SIG-M5 treated with dmso at 0.1 percent for 504 hours (cell line): ENCODE measurements at regions not wholly inside any gene's neighbourhood (a gene's known extent, or its start where the extent isn't known, plus 50 kb on each side); places are given as distances from the start of the nearest gene placed in this dataset.
"Not testable (repeated sequence)": the region's sequence is repeated elsewhere in the genome, so short reads cannot be mapped to it uniquely, and the experiment has no call there.

Experiments used
- DNase-seq: peaks from one replicate; lab custom pipeline; 2025; ENCODE audit not compliant: unreplicated experiment; lab: John Stamatoyannopoulos, UW

DNA sequence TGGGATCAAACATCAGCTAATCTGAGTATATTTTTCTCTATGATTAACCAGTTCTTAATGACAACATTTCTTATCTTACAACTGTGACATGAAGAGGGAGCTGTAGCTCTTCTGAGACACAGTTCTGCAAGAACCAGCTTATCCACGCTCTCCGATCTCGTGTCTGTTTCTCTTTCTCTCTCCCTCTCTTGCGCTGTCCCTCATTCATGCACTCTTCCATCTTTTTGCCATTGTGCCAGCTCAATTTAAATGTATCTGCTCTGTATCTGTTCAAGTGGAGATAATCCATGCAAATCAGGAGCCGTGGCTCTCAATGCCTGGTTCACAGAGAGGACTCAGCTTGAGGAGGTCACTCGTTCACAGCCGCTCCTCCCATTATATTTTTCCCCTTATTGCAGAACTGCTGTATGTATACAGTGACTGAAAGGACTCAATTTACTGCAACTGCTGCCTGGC, 494.7 kb upstream of the ADGRL2 start:
- DNase-seq: no peak

DNA sequence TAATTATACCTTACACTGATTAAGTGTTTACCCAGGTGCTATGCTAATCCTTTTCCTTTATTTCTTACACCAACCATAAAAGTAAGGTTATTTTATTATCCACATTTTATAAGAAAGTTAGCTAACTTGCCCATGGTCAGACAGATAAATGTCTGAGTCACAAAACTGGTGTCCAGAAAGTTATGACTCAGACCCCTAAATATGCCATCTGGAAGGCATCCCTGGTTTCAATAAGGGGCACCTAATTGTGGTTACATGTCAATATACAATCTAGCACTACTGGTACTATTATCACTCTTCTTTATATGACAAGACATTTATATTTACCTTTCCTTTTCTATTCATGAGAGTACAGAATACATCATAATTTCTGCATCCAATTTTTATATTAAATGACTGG, 496.5 kb upstream of the ADGRL2 start:
- DNase-seq: no peak

DNA sequence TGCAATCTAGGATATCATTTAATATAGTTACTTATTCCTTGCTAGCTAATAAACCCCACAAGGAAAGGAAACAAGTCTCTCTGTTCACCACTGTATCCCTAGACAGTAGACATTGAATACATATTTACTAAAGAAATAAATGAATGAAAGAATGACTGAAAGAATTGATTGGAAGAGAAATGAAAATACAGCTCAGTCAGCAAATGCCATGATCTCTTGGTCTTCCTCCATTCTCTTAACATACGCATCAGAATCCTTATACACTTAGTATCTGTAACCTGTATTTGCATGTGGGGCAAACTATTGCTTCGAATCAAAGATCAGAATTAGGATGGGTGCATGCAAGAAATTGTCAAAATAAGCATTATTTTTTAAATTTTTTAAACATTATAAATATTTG, 500.8 kb upstream of the ADGRL2 start:
- DNase-seq: no peak

DNA sequence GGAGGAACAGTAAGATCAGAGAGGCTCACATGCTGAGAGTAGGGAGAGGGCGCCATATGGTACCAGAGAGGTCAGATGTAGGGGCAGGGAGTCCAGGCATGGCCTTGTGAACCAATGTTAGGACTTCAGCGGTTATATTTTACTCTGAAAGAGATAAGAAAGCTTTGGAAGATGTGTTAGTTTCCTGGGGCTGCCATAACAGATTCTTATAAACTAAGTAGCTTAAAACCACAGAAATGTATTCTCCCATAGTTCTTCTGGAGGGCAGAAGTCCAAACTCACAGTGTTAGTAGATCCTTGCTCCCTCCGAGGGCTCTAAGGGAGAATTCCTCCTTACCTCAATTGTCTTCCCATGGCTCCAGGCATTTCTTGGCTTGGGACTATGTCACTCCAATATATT, 502.5 kb upstream of the ADGRL2 start:
- no peak for DNase-seq

DNA sequence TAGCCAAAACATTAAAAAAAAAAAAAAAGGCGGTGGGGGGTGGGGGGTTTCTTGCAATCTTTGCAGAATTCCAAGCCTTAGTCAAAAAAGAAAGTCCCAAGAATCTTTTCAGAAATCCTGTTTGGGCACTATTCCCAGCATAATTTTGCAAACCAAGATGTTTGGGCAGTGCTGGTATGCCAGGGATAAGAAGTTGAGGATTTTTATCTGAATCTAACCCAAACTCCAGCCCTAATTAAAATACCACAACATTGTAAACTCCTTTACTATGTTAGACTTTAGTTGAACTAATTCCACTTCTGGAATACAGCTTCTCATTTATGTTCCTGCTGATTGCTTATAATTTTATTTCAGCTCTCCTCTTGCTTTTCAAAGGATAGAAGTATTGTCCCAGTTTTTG, 504.1 kb upstream of the ADGRL2 start:
- no peak for DNase-seq

DNA sequence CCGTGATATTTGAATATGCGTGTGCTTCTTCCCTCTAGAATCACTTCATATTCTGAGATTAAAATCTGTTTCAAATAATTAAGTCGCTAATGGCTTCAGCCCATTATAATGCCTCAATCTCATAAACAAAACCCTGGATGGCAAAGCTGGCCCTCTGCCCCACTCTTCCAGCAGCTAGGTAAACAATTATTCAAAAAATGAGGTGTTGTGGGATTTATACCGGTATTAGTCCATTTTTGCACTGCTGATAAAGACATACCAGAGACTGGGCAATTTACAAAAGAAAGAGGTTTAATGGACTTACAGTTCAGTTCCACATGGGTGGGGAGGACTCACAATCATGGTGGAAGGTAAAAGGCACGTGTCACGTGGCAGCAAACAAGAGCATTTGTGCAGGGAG, 510.4 kb upstream of the ADGRL2 start:
- DNase-seq: no peak

DNA sequence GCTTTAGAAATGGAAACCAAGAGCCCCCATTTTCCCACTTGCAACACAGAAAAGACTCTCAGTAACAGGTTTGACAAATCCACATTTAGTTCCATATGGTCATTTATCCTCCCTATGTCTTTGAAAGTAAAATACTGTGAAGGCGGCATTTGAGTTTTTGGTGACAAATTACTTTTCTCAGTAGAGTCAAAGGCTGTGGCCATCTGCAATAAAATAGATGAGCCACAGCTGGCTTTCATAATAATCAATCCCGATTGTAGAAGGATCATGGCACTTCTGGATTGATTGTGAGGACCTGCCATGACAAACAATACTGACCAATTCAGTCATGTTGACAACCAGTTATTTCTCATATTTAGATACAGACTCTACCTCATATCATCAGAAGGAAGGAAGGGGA, 512.0 kb upstream of the ADGRL2 start:
- no peak for DNase-seq

DNA sequence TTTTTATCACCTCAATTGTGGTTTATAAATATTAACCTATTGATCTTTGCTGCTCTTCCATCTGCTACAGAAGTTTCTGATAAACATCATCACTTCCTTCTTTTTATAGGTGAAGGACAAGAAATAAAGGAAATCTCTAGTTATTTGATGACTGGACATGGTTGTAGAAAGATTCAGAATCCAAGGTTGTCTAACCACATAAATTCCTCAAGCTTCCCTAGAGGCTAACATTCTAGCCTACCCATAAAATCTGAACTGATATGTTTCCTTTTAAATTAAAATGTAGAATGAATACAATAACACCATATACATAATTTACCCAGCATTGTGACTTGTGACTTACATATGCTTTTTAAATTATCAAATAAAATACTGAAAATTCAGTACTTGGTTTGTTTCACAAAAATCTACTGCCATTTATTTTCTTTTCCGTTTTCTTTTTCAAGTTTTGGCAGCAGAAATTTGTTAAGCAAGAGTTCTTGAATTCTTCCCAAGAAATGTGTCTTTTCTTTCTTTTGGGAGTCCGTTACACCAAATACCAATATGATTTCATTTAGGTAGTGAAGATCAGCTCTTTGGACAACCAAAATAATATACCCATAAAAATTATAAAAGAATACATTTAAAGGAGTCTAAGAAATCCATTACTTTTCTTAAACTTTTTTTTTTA, 513.2 kb upstream of the ADGRL2 start:
- DNase-seq: no peak

DNA sequence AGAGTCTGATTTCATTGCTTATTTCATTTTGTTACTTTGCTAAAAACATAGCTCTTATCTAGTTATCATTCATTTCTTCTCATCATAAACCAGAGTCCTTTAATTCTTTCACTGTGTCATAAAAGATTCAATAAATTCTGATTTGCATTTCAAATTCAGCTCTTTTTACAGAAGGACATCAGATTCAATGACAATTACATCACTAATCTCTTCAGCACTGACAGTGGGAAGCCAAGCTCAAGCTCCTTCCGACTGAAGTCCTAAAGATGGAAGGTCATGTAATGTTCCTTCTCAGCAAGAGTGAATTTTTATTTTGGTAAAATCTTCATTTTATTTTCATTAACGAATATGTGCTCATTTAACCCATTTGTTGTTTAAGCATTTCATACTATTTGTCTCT, 530.7 kb upstream of the ADGRL2 start:
- DNase-seq: no peak

DNA sequence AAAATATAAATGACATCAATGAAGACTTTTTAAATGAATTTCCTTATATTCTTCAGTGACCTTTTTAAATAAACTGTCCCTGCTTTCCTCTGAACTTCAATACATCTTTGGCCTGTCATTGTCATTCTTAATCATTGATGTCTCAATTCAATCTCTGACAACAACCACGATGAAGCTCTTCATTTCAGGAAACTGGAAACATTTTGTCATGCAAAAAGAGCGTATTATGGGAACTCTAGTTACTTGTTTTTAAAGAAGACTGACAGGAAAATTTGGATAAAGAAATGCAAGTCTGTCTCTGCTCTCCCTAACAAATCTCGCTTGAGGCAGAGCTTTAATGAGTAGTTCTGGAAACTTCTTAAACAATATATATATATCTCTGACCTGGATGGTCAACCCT, 535.8 kb upstream of the ADGRL2 start:
- DNase-seq: no peak

DNA sequence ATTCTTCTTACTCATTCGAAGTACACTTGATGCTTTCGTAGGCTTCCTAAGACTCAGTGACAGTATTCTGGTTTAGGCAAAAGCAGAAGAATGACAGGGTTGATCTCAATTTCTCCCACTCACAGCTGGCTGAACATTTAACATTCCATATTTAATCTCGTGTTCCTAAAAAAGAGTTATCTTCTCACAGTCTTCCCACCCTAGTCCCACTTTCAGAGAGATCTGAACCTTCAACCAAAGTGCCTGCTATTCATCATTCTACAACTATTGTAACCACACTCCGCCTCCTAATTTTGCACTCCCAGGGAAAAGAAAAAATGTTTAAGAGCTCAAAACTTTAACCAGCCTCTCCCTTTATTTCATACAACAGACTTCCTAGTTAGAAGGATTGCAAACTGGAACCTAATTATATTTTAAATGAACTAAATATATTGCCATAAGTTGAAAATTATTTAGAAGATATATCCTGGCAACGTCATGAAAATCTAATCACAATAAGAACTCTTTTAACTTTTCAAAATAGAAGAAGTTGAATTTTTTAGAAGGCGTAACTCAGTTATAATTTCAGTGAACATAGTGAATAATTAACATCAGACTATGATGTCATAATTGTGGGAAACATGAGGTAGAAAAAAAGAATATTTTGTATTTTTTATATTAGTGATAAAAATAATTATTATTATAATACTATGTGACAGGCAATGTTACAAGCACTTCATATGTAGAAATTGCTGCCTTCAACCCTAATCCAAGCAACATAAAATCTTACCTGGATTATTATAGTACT, 540.9 kb upstream of the ADGRL2 start:
- no peak for DNase-seq

DNA sequence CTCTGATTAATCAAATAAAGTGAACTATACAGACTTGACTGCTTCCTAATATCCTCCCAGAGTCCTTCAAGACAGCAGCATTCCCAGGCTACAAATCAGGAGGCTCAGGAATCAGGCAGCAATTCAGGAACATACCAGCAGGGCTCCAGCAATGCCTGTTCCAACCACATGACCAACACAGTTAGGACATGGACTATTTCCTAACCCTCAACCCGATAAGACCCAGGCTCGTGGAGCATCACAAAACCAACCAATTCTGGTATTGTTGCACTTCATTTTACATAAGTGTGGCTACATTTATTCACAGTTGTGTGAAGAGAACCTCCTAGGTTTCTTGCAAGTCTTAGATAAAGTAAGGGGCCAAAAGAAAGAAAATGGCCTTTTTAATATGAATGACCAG, 546.2 kb upstream of the ADGRL2 start:
- no peak for DNase-seq

DNA sequence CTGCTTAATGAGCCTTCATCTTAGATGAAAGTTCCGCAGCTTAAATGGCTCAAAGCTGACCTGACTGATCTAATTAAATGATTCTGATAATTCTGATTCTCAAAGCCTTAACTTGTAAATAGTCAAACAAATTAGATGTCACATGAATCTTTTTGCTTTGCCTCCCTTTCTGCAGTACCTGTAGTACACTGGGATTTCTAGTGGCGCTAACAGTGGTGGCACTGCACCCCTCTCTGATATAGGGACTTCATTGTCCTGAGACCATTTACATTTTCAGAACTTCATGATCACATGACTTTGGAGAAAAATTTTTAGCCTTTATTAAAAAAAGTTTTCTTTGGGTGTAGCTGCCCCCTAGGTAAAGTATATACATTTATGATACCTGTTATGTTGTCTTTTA, 546.7 kb upstream of the ADGRL2 start:
- no peak for DNase-seq

DNA sequence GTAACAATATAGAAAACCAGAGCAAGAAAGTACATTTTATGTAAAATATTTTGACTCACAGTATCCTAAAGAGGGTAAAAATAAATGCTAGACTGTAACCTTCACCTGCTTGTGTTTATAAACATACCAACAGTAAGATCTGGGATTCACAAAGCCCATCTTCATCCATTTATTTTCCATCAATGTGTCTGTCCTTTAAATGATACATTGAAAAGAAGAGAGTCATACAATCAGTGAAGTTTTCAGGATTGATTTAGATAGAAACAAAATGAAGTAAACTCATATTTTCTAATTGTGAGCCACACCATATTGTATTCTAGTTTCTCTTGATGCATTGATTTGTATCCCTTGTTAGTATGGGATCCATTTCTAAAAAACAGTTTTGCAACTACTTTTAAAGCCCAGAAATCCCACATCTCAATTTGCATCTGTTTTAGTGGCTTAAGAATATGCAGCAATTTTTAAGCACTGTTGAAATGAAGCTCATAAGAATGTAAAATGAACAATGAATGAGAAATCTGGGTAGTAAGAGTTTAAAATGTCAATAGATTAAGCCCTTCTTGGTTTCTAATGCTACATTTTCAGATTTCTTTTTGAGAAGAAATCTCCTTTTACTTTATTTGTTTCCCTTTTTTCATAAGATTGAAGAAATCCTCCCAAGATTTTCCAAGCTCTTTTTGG, 548.1 kb upstream of the ADGRL2 start:
- DNase-seq: no peak

DNA sequence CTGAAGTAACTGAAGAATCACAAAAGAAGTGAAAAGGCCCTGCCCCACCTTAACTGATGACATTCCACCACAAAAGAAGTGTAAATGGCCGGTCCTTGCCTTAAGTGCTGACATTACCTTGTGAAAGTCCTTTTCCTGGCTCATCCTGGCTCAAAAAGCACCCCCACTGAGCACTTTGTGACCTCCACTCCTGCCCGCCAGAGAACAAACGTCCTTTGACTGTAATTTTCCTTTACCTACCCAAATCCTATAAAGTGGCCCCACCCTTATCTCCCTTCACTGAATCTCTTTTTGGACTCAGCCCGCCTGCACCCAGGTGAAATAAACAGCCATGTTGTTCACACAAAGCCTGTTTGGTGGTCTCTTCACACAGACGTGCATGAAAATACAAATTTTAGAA, 549.9 kb upstream of the ADGRL2 start:
- DNase-seq: not testable (repeated sequence)

DNA sequence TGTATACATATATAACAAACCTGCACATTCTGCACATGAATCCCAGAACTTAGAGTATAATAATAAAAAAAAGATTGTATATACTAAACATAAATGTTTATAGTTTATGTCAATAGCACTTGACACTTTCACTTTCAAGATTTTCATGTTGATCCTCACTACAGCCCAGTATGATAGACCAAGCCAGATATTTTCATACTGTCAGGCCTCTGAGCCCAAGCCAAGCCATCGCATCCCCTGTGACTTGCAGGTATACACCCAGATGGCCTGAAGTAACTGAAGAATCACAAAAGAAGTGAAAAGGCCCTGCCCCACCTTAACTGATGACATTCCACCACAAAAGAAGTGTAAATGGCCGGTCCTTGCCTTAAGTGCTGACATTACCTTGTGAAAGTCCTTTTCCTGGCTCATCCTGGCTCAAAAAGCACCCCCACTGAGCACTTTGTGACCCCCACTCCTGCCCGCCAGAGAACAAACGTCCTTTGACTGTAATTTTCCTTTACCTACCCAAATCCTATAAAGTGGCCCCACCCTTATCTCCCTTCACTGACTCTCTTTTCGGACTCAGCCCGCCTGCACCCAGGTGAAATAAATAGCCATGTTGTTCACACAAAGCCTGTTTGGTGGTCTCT, 555.5 kb upstream of the ADGRL2 start:
- DNase-seq: not testable (repeated sequence)

DNA sequence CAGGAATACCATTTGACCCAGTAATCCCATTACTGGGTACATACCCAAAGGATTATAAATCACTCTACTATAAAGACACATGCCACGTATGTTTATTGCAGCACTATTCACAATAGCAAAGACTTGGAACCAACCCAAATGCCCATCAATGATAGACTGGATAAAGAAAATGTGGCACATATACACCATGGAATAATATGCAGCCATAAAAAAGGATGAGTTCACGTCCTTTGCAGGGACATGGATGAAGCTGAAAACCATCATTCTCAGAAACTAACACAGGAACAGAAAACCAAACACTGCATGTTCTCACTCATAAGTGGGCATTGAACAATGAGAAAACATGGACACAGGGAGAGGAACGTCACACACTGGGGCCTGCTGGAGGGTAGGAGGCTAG, 556.1 kb upstream of the ADGRL2 start:
- not testable (repeated sequence) for DNase-seq

DNA sequence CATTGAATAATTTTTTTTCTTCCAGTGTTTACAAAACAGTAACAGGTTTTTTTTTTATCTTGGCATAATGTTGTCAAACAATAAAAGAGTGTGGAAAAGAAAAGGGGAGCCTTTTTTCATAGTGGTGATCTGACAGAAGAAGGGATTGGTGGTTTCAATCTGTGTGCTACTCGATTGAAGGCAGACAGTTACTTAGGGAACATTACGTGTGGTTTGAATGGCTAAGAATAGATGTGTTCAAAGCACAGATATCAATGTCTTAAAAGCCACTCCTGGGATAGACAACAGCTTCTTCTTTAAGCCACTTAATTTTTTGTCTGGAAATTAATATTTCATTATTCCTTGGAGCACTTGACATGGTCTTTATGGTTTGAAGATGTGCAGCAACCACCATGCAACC, 558.6 kb upstream of the ADGRL2 start:
- DNase-seq: no peak

DNA sequence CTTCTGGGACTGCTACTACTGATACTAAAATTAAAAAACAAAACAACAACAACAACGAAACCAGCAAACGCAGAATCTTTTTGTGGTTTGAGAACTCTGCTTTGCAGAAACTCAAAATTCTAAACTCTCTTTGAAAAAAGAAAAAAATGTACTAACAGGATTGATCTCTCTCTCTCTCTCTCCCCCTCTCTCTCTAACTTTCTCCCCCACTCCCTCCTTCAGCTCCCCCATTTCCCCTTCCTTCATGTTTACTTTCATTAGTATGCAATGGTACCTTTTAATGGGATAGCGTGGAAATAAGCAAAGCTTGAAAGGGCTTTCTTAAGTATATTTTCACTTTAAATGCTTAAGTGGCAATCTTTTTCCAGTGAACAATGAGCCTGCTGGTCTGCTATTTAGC, 562.6 kb upstream of the ADGRL2 start:
- no peak for DNase-seq

DNA sequence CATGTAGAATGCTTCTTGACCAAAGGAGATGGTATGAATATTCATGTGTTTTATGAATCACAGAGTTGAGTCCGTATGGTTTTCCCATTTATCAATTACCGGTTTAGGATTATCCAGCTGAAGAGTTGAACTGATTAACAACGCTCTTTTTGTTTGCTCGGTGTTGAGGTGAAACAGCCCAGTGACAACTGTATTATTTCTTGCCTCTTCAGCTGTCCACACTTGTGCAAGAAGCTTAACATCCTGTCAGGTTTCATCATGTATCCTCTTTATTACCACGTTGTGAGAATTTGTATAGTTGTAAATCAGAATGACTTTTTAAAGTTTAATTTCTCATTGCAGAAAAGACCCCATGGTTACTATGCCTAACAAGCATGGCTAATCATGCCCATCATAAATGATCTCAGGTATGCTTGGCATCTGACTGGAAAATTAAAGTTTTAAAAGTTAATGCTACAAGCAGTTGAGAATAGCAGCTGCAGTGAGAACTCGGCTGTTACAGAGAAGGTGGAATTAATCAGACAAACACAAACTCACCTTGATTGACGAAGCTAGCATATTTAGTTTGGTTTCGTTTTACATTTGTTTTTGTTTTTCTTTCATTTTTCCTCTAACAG, 563.2 kb upstream of the ADGRL2 start:
- no peak for DNase-seq

DNA sequence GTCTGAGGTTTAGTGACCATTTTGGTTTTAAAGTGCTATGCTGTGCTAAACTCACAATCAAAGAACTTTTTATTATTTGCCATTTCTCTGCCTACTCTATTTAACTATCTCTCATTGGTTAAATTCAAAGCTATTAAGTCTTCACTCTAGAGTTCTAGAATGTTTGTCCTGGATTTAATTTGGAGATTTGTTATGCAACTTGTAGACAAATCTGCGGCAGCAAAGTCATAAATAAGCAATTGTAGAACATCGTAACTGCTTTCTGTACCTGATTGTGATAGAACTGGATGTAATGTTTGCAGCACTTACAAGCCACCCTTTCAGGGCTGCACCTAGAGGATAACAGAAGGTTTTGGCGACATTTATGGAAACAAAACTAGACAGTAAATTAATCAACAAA, 566.5 kb upstream of the ADGRL2 start:
- no peak for DNase-seq
